BLaER1 (cell line): ENCODE measurements at regions not wholly inside any gene's neighbourhood (a gene's known extent, or its start where the extent isn't known, plus 50 kb on each side); places are given as distances from the start of the nearest gene placed in this dataset.

Experiments
- H3K27ac ChIP-seq: shearing (Covaris generic); formaldehyde crosslinking; 2 replicates; pipeline ENCODE4 v1.8.1; 2022
- H3K27me3 ChIP-seq: shearing (Covaris generic); formaldehyde crosslinking; 2 replicates; pipeline ENCODE4 v1.8.1; 2022
- H3K36me3 ChIP-seq: shearing (Covaris generic); formaldehyde crosslinking; 2 replicates; pipeline ENCODE4 v1.8.1; 2022
- H3K4me1 ChIP-seq: shearing (Covaris generic); formaldehyde crosslinking; 2 replicates; pipeline ENCODE4 v1.8.1; 2022
- H3K4me2 ChIP-seq: shearing (Covaris generic); formaldehyde crosslinking; 2 replicates; pipeline ENCODE4 v1.8.1; 2022
- H3K4me3 ChIP-seq: shearing (Covaris generic); formaldehyde crosslinking; 2 replicates; pipeline ENCODE4 v1.8.1; 2022
- H3K9ac ChIP-seq: shearing (Covaris generic); formaldehyde crosslinking; 2 replicates; pipeline ENCODE4 v1.8.1; 2022
- H3K9me3 ChIP-seq: shearing (Covaris generic); formaldehyde crosslinking; 2 replicates; pipeline ENCODE4 v1.8.1; 2022
- H4K20me1 ChIP-seq: shearing (Covaris generic); formaldehyde crosslinking; 2 replicates; pipeline ENCODE4 v1.8.1; 2022
- Cebpa-rat ChIP-seq: shearing (Covaris generic); IDR thresholded peaks from 2 replicates; pipeline ENCODE4 v1.8.1; 2022

DNA sequence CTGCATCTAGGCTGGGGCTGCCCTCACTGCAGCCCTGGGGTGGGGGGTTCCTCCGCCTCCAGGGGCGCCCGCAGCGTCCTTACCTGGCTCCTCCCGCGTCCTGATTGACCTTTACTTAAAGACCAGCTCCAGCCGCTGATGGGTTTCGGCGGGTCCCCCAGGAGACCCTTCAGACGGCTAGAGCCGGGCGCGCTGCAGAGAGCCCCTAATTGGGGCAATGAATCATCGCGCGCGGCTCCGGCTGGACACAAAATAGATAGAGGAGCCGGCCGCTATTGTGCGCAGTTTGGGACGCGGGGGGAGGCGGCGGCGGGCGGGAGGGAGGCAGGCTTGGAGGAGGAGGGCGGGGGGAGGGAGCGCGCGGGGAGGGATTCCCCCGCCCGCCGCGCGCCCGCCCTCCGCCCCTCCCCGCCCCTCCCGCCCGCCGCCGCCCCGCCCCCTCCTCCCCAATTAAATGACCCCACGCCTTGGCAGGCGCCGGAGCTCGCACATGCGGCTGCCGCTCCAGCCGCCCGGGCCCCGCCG, 56.5 kb upstream of the CIBAR2 start:
- no peaks in the 10 kb centered on the region for H3K36me3 ChIP-seq
- H4K20me1 ChIP-seq, result peaks cover 40% of the 10 kb centered on the region
- peaks cover 49% of the 10 kb centered on the region for H3K4me1 ChIP-seq
- H3K9me3 ChIP-seq, result no peaks in the 10 kb centered on the region
- H3K9ac ChIP-seq, result no peak overlapping the region
- TF ChIP-seq Cebpa-rat, result no peak
- peak overlapping the region; percentile 61 for H3K4me2 ChIP-seq
- peaks cover 46% of the 10 kb centered on the region for H3K27me3 ChIP-seq
- no peak overlapping the region for H3K27ac ChIP-seq
- peak overlapping the region; percentile 74; the same call in 1 of the 2 replicates for H3K4me3 ChIP-seq

DNA sequence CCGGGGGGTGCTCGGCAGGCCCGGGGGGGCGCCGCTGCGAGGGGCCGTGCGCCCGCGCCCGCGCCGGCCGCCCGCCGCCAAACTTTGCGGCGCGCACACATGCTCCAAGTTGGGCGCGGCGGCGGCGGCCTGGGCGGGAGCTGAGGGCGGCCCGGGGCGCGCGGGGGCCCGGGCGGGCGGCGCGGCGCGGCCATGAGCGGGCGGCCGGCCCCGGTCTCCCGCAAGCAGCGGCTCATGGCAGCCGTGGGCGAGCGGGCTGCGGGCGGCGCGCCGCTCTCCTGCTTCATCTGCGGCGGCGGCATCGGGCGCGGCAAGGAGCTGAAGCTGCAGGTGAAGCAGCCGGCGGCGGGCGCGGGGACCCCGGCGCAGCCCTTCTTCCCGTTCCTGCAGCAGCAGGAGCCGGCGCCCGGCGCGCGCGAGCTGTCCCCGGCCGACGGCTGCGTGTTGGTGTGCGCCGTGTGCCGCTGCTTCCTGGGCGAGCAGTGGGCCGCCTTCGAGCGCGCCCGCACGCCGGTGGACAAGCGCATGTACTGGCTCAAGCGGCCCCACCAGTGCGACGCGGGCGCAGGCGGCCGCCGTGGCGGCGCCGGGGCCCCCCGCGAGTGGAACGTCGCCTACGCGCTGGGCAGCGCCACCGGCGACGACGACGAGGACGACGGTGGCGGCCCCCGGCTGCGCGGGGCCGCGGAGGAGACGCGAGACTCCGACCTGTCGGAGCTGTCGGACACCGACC, 57.2 kb upstream of the CIBAR2 start:
- peak overlapping the region; percentile 74 for H3K4me3 ChIP-seq
- H3K4me1 ChIP-seq, result peaks cover 56% of the 10 kb centered on the region
- peaks cover 46% of the 10 kb centered on the region for H3K27me3 ChIP-seq
- peak overlapping the region; percentile 71 for H3K9ac ChIP-seq
- no peaks in the 10 kb centered on the region for H3K36me3 ChIP-seq
- no peaks in the 10 kb centered on the region for H3K9me3 ChIP-seq
- H4K20me1 ChIP-seq, result peaks cover 47% of the 10 kb centered on the region
- peak overlapping the region; percentile 99 for H3K4me2 ChIP-seq
- H3K27ac ChIP-seq, result peak overlapping the region; percentile 49; the same call in 1 of the 2 replicates
- TF ChIP-seq Cebpa-rat, result no peak

DNA sequence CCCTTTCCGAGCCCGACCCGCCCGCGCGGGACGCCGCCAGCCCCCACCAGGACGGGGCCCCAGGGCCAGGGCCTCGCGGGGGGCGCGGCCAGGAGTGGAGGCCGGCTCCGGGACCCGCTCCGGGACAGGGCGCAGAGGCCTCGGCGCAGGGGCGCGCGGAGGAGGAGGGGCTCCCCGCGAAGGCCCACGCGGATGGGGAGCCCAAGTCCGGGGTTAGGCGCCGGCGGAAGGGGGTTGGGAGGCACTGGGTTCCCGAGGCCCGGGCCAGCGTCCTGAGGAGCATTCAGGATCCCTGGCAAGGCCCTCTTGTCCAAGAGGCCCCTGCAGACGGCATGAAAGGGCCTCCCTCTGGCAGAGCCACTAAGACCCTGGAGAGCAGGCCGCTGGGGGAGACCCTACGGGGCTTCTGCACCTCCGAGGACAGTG, 57.8 kb upstream of the CIBAR2 start:
- H3K4me1 ChIP-seq, result peaks cover 62% of the 10 kb centered on the region
- H3K27me3 ChIP-seq, result peaks cover 46% of the 10 kb centered on the region
- peaks cover 51% of the 10 kb centered on the region for H4K20me1 ChIP-seq
- no peak for TF ChIP-seq Cebpa-rat
- H3K4me3 ChIP-seq, result peak overlapping the region; percentile 74
- H3K4me2 ChIP-seq, result peak overlapping the region; percentile 99
- no peak overlapping the region for H3K27ac ChIP-seq
- H3K36me3 ChIP-seq, result no peaks in the 10 kb centered on the region
- H3K9ac ChIP-seq, result peak overlapping the region; percentile 71; the same call in 1 of the 2 replicates
- no peaks in the 10 kb centered on the region for H3K9me3 ChIP-seq

DNA sequence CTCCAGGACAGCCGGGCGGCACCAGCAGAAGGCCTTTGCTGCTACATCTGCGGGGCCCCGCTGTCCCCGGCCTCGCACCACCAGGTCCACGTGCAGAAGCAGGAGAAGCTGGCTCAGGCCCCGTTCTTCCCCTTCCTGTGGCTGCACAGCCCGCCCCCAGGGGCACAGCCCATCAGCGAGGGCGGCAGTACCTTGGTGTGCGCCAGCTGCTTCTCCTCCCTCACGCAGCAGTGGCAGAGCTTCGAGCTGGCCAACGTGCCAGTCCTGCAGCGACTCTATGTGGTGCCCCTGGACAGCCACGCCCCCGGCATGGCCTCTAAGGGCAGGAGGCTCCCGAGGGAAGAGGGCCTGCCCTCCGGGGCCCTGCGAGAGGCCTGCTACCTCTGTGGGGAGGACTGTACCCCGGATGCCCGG, 58.3 kb upstream of the CIBAR2 start:
- H3K4me3 ChIP-seq, result peak overlapping the region; percentile 74; the same call in 1 of the 2 replicates
- no peak overlapping the region for H3K9ac ChIP-seq
- TF ChIP-seq Cebpa-rat, result no peak
- H3K4me2 ChIP-seq, result peak overlapping the region; percentile 99
- peaks cover 46% of the 10 kb centered on the region for H3K27me3 ChIP-seq
- H3K36me3 ChIP-seq, result no peaks in the 10 kb centered on the region
- peaks cover 67% of the 10 kb centered on the region for H3K4me1 ChIP-seq
- H4K20me1 ChIP-seq, result peaks cover 56% of the 10 kb centered on the region
- no peaks in the 10 kb centered on the region for H3K9me3 ChIP-seq
- H3K27ac ChIP-seq, result no peak overlapping the region

DNA sequence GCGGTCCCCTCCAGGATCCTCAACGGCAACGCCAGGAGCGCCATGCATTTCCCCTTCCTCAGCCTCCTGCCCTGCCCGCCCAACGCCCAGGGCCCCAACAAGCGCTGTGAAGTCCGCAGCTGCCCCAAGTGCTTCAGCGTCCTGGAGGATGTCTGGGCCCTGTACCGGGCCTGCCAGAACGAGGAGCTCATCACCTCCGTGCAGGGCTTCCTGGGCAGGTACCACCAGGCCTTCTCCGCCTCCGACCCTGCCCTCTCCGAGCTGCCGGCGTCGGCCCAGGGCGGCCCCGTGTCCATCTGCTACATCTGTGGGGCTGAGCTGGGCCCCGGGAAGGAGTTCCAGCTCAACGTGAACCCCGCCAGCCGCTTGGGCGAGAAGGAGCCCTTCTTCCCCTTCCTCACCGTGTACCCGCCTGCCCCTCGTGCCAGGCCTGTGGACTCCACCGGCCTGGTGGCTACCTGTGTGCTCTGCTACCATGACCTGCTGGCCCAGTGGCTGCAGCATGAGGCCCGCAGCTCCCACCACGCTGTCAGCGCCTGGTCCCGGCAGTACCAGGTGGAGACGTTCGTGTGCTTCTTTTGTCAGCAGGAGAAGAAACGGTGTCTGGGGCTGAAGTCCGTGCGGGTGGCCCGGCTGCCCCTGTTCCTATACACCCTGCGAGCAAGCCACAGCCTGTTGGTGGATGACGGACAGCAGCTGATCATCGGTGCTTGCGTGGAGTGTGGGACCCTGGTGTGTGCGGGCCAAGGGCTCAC, 58.9 kb upstream of the CIBAR2 start:
- 0 out of 2 replicates have a peak overlapping the region, but pooled peaks have one; percentile 74 for H3K4me3 ChIP-seq
- peaks cover 46% of the 10 kb centered on the region for H3K27me3 ChIP-seq
- H3K9me3 ChIP-seq, result no peaks in the 10 kb centered on the region
- peaks cover 73% of the 10 kb centered on the region for H3K4me1 ChIP-seq
- H4K20me1 ChIP-seq, result peaks cover 56% of the 10 kb centered on the region
- H3K27ac ChIP-seq, result no peak overlapping the region
- no peaks in the 10 kb centered on the region for H3K36me3 ChIP-seq
- no peak overlapping the region for H3K9ac ChIP-seq
- no peak for TF ChIP-seq Cebpa-rat
- H3K4me2 ChIP-seq, result peak overlapping the region; percentile 99

DNA sequence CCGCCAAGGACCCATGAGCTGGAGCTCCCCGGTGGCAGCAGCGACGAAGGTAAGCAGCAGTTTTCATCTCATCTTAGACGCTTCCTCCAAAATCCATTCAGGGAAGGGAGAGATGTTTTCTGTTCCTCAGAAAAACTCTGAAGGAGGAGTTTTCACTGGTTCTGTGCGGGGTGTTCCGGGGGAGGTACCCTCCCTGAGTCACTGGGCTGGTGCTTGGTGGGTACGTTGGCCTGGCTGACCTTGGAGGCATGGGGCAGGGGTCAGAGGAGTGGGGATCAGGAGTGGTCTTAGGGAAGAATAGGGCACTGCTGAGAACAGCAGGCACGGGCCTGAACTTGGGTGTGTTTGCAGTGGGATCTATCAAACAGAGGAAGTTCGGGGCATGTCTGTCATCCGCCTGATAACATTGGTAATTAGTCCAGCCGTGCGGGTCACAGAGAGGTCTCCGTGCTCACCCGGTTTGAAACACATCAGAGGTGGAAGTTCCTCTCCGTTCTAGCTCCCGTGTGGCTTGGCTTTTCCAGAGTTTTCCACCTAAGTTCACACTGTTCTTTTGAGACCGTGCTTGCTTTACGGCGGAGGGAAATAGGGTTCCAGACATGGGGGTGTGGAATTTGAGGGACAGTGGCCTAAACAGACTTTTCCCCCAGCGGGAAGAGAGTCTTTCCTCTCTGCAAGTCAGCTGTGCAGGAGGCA, 59.6 kb upstream of the CIBAR2 start:
- Histone ChIP-seq H3K27ac (no peak overlapping the region), H3K4me1 (peaks cover 80% of the 10 kb centered on the region), H3K9ac (peak overlapping the region; percentile 10; the same call in 1 of the 2 replicates), H3K4me3 (no peak overlapping the region), H3K4me2 (peak overlapping the region; percentile 99), H3K9me3 (no peaks in the 10 kb centered on the region), H3K27me3 (peaks cover 46% of the 10 kb centered on the region), H4K20me1 (peaks cover 56% of the 10 kb centered on the region), H3K36me3 (no peaks in the 10 kb centered on the region)
- no peak for TF ChIP-seq Cebpa-rat

DNA sequence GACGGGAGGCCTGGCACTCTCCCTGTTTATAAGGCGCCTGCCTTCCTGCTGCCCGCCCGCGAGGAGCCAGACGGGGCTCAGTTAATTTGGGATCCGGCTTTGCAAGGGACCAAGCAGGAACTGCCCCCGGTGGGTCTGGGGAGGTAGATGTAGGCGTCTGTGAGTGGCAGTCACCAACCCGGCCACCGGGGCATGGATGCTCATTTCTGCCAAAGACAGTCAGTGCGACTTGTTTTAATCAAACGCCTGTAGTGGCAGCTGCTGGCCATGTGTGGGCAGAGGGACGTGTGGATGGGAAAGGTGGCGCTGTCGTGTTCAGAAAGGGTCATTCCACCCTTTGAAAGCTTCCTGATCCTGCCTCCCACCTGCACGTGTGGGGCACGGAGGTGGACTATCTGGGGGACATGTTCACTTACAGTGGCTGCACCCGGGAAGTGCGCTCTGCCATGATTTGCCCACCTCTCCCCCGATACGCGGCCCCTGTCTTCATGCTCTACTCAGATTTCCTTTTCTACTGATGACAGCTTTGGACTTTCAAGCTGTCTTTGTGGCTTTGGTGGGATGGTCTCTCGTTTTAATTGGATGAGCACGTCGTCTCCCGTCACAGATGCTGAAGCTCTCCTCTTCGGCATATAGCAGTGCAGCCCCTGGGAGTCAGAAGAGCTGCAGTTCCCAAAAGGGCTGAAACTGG, 60.3 kb upstream of the CIBAR2 start:
- Histone ChIP-seq H3K27ac (no peak overlapping the region), H3K27me3 (peaks cover 46% of the 10 kb centered on the region), H3K9me3 (no peaks in the 10 kb centered on the region), H3K36me3 (no peaks in the 10 kb centered on the region), H3K4me3 (no peak overlapping the region), H3K4me2 (peak overlapping the region; percentile 99), H3K9ac (peak overlapping the region; percentile 10; the same call in 1 of the 2 replicates), H3K4me1 (peaks cover 87% of the 10 kb centered on the region), H4K20me1 (peaks cover 56% of the 10 kb centered on the region)
- no peak for TF ChIP-seq Cebpa-rat

DNA sequence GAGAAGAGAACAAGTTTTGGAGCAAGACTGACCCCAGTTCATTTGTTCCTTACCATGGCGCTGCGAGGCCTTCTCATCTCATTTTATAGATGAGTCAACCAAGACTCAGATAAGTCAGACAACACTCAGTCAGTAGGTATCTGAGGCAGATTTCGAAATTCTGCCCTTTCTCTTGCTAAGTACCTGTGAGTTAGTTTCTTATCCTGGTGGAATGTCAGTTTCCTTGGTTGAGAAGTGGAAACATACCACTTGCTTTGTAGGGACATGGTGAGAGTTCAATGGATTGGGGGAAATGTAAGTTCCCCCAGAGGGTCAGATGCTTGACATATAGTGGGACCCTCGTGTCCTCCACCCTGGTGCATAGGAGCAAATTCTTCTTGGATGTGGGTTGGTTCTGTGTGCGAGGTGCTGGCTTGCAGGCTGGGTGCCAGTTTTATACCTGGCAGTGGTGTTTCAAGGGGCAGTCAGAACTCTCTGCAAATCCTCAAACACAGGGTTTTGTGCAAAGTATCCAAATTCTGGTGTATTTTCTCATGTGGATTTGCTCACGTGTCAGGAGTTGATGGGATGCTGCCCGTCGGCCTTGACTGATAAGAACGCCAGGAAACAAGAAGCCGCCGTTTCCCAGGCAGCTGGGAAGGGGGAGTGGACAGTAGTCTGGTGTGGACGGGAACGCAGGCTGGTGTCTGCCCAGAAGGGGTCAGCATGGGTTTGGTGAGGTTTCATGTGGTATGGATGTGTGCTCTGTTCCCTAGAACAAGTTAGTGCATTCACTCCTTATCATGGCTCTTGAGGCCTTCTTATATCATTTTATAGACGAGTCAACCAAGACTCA, 61.1 kb upstream of the CIBAR2 start:
- H3K9me3 ChIP-seq, result no peaks in the 10 kb centered on the region
- H3K4me2 ChIP-seq, result peak overlapping the region; percentile 99
- no peak overlapping the region for H3K4me3 ChIP-seq
- no peak overlapping the region; the same call in 1 of the 2 replicates for H3K9ac ChIP-seq
- peaks cover 91% of the 10 kb centered on the region for H3K4me1 ChIP-seq
- H4K20me1 ChIP-seq, result peaks cover 56% of the 10 kb centered on the region
- no peak overlapping the region for H3K27ac ChIP-seq
- no peaks in the 10 kb centered on the region for H3K36me3 ChIP-seq
- H3K27me3 ChIP-seq, result peaks cover 41% of the 10 kb centered on the region
- TF ChIP-seq Cebpa-rat, result no peak
